Limb (tissue), 2 donors: ENCODE measurements at regions not wholly inside any gene's neighbourhood (a gene's known extent, or its start where the extent isn't known, plus 50 kb on each side); places are given as distances from the start of the nearest gene placed in this dataset.

Source experiments
- DNase-seq, 2 donors: peaks; one replicate each; pipeline ENCODE4 v3.0.0-alpha.2; 2016; ENCODE audit errors: extremely low spot score in 2 of 2

- no peak for DNase-seq
These were observed 122.7 kb upstream of the ADCY1 start for GRCh38 chr7:45451342-45452035.

GRCh38 chr7:45454771-45455170 is 119.4 kb upstream of the ADCY1 start:
- no peak for DNase-seq

DNA sequence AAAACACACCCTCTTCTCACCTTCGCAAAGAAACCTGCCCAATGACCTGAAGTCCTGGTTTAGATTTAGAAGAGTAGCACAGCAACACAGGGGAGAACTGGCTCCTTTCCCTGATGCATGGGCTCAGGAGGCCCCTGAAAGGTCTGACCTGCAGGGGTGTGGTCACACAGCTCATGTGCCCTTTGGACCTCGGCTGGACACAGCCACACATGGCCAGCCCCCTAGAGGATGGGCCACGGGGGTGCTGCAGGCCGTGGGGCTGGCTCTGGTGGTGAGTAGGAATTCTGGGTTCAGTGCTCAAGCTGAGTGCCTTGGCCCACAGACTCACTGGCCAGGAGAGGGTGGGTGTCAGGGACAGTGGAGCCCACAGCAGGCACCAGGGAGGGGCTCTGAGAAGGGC is 118.5 kb upstream of the ADCY1 start:
- DNase-seq: no peak

DNA sequence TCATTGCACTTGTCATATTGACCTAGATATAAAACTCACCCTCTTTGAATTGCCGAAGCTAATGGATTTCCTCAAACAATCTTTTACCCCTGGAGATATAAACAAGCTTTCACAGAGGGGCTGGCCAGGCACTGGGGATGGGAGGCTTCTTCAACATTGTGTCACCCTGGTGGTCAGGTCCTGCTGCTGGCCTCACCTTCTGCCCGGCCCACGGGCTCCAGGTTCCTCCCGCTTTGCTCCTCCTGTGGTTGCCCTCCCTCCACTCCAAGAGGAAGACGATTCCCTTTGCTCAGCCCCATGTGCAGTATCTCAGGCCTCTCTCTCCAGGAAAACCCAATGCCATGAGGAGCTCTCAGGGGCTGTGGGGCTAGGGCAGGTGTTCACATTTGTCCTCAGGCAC is 118.1 kb upstream of the ADCY1 start:
- no peak for DNase-seq

GRCh38 chr7:45456747-45457524 is 117.2 kb upstream of the ADCY1 start:
- DNase-seq: no peak

- DNase-seq: peak in 1 of 2 donors; percentile 19
These were observed 116.6 kb upstream of the ADCY1 start for GRCh38 chr7:45457591-45457990.

DNA sequence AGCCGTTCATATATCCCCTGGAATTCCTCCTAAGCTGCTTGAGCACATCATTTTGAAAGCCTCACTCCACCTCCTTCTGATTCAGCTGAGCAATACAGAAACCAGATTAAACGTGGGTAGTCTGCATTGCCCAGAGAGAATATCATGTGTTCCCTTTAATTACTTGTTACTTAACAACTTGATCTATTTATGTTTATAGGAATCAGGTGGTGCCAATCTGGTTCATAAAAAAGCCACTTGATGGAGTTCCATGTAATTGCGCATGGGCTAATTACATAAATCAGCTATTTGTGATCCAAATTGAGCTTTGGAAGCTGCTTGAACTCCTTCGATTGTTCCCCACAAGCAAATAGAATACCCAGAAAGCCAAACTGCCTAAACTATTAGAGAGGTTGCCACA is 114.7 kb upstream of the ADCY1 start:
- no peak for DNase-seq

GRCh38 chr7:45460379-45460778 is 113.8 kb upstream of the ADCY1 start:
- DNase-seq: no peak

DNA sequence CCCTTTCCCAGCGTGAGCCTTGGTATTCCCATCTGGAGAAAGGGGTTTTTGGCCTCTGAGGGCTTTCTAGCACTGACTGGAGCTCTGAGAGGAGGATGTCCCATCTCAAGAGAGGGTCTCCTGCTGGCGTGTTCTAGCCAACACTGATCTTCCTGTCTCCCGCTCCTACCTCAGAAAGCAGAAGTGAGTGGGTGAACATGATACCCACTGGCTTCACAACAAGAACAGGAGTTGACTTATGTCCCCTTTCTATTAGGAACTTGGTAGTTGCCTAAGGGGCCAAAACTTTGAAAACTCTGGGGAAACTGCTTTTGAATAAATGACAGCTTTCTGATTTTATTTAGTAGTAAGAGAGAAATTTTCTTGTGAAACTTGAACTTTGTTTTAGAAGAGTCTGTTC is 113.1 kb upstream of the ADCY1 start:
- DNase-seq: no peak

- DNase-seq: no peak
These were observed 105.1 kb upstream of the ADCY1 start for GRCh38 chr7:45469103-45469502.

DNA sequence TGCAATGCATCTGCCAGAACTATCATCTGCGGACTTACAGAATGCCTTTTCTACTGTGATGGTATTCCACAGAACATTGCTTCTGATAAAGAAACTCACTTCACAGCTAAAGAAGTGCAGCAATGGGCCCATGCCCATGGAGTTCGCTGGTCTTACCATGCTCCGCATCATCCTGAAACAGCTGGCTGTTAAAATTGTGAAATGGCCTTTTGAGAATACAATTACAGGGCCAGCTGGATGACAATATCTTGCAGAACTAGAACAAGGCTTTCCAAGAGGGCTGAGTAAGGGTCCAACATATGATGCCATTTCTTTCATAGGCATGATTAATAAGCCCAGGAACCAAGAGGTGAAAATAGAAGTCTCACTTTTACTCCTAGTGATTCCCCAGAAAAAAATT is 104.1 kb upstream of the ADCY1 start:
- no peak for DNase-seq

DNA sequence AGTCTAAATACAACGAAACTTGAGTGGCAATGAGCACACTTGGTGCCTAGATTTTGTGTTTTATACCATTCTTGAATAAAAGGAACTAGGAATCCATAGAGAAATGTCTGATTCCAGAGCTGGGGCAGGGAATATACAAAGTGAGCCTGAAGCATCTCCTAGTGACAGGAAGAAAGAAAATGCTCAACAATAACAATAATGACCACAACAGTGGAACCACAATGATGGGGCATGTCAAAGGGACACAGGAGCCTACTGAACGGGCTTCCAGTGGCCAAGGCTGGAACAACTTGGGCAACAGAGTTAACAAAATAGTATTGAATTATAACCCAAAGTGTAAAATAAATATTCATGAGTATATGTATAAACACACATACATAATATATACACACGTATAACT is 94.4 kb upstream of the ADCY1 start:
- DNase-seq: no peak

DNA sequence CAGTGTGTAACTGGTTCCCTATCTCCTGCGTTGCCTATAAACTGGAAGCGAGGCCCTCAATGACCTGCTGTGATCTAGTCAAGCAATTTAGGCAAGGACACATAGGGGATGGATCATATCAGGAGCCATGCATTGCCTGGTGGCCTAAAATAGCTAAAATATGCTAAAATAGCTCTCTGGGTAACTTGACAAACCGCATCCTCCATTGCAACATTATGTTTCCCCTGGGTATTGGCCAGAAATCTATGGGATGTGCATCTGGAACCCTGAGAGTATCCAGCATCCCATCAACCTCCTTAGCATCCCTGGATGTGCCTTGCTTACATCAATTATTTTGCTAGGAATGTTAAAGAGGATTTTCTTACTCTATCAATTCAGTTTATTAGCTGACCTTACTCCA is 91.7 kb upstream of the ADCY1 start:
- no peak for DNase-seq

DNA sequence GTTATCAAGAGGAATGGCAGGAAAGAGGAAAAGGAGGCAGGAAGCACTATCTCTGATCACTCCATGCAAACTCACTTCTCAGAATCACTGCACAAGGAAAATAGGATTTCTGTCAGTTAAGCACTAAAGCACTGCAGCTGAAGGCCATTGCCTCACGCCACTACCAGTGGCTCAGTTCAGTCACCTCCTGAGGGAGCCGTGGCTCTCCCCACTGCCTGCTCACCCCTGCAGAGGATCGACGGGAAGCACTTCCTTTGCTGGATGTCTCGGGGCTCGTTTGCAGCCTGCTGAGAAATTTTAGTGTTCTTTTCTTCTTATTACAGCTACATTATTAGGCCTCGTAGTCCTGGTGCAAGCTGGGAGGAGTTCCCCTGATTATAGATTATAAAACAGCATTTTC is 90.1 kb upstream of the ADCY1 start:
- DNase-seq: no peak

- DNase-seq: no peak
These were observed 87.6 kb upstream of the ADCY1 start for GRCh38 chr7:45486575-45486974.

DNA sequence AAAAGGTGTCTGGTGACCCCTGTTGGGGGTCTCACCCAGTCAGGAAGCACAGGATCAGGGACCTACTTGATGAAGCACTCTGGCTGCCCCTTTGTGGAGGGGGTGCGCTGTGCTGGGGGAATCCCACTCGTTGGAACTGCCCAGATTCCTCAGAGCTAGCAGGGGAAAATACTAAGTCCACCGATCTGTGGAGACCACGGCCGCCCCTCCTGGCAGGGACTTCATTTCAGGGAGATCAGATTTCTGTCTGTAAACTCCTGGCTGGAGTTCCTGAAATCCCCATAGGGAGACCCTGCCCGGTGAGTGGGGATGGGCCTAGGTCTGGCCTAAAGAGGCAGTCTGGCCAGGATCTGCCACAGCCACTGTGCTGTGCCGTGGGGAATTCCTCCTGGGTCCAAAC is 79.3 kb upstream of the ADCY1 start:
- no peak for DNase-seq

DNA sequence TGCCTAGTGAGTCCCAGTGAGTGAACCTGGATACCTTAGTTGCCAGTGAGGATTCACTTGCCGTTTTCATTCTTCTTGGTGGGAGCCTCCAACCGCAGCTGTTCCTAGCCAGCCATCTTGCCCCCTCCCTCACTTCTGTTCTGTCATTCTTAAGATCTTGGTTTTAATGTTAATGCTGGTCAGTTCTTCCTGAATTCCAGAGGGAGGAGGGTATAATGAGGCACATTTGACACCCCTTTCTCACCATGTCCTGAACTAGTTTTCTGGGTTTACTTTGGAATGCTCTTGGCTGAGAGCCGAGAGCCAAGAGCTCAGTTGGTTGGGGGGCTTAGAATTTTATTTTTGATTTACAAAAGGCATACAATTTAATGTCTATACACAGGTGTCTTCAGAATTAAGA is 78.5 kb upstream of the ADCY1 start:
- no peak for DNase-seq

GRCh38 chr7:45500257-45500656 is 73.9 kb upstream of the ADCY1 start:
- DNase-seq: no peak

- no peak for DNase-seq
These were observed 72.4 kb upstream of the ADCY1 start for GRCh38 chr7:45501791-45502190.

DNA sequence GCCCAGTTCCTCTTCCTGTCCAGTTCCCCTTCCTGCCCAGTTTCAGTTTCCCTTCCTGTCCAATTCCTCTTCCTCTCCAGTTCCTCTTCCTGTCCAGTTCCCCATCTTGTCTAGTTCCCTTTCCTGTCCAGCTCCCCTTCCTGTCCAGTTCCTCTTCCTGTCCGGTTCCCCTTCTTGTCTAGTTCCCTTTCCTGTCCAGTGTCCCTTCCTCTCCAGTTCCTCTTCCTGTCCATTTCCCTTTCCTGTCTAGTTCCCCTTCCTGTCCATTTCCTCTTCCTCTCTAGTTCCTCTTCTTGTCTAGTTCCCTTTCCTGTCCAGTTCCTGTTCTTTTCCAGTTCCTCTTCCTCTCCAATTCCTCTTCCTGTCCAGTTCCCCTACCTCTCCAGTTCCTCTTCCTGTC is 68.1 kb upstream of the ADCY1 start:
- DNase-seq: no peak

- no peak for DNase-seq
These were observed 64.9 kb upstream of the ADCY1 start for GRCh38 chr7:45509222-45509621.

DNA sequence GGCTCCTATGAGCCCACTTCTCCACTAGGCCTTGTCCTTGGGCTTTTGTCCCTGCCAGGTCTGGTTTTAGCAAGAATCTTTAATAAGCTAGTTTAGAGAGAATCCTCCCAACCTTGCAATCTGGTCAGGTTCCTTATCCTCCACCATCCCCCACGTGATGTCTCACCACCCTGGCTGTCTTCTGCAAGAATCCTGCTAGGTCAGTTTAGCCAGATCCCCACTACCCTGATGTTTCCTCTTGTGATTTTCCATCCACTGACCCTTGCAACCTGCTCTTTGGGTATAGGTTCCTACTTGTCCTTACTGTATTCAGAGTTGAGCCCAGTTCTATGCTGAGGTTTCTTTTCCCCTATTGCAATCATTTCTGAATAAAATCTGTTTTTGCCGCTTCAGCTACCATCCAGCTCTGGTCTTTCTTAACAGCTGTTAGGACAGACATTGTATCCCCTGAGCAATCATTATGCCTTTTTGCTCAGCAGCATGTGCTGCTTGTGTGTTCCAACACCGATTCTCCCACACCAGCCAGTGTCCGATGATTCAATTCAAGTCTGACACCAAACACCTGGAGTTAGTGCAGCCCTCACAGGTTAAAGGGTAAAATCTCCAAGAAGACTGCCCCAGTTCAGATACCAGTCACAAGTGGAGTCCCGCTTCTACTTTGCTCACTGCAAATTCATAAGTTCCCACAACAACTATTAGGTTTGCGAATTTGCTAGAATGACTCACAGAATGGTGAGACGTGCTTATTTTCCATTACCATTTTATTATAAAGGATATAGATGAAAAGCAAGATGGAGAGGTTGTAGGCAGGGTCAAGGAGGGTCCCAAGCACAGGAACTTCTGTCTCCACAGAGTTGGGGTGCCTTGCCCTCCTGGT is 62.2 kb upstream of the ADCY1 start:
- no peak for DNase-seq
